GM21825 (cell line): ENCODE measurements at regions not wholly inside any gene's neighbourhood (a gene's known extent, or its start where the extent isn't known, plus 50 kb on each side); places are given as distances from the start of the nearest gene placed in this dataset.
"Not testable (repeated sequence)": the region's sequence is repeated elsewhere in the genome, so short reads cannot be mapped to it uniquely, and the experiment has no call there.

Experiments
- ATAC-seq: cut with Tn5 transposase; IDR thresholded peaks from one replicate; pipeline ENCODE4 v1.9.1; 2021; ENCODE audit warnings: mild to moderate bottlenecking, moderate library complexity; ENCODE audit not compliant: unreplicated experiment

DNA sequence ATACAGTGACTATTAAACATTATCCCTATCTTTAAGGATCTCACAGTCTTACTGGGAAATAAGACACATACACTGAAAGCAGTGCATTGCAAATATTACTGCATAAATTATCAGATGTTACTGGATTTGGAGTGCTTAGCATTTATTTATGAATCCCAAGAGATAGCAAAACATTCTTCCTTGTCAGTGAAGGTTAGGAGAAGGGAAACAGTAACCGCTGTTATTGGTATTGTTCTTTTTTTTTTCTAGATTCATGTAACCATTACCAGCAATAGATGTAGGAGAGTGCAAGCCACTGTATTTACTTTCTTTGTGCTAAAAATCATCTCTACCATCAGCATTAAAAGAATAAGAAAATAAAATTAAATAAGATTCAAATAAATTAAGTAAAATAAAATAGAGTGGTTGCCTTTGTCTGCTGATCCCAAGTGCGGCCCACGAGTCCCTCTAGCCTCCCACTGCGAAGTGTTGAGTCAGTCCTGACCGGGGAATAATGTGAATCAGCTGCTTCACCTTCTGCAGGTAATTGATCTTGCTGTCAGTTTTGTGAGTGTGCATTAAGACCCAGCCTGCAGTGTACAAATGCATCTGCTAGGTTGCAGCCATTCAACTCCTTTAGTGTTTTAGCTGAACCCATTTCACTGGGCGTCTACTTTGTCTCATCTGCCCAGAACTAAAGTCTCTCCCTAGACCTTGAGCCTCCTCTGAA, 1344.9 kb downstream of the GATA3 start:
- no peak for ATAC-seq

DNA sequence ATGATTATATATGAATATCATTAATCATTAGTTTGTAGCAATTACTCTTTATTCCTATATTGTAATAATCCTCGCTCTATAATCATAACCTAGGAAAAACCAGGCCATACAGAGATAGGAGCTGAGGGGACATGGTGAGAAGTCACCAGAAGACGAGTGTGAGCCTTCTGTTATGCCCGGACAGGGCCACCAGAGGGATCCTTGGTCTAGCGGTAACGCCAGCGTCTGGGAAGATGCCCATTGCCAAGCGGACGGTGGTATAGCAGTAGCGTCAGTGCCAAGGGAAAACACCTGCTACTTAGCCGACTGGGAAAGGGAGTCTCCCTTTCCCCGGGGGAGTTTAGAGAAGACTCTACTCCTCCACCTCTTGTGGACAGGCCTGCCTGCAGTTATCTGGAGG, 1347.6 kb downstream of the GATA3 start:
- not testable (repeated sequence) for ATAC-seq

DNA sequence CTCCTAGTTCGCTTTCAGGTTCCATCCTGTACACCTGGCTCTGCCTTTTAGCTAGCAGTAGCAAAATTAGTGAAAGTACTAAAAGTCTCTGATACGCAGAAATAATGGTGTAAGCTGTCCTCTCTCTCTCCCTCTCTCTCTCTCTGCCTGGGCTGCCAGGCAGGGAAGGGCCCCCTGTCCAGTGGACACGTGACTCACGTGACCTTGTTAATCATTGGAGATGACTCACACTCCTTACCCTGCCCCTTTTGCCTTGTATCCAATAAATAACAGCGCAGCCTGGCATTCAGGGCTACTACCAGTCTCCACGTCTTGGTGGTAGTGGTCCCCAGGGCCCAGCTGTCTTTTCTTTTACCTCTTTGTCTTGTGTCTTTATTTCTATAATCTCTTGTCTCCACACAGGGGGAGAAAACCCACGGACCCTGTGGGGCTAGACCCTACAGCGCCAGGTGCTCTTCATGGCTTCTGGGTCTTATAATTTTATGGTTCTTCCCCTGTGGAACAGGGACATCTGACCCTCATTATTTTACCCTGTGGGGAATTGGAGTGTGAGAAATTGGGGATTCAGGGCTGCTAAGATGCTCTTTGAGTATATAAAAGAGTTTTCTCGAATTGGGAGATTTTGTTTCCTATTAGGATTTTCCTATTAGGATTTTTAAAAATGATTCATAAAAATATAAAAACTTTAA, 1348.2 kb downstream of the GATA3 start:
- not testable (repeated sequence) for ATAC-seq

DNA sequence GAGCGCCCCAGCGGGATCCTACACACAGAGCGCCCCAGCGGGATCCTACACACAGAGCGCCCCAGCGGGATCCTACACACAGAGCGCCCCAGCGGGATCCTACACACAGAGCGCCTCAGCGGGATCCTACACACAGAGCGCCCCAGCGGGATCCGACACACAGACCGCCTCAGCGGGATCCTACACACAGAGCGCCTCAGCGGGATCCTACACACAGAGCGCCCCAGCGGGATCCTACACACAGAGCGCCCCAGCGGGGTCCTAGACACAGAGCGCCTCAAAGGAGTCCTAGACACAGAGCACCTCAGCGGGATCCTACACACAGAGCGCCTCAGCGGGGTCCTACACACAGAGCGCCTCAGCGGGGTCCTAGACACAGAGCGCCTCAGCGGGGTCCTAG, 1352.7 kb downstream of the GATA3 start:
- ATAC-seq: not testable (repeated sequence)

DNA sequence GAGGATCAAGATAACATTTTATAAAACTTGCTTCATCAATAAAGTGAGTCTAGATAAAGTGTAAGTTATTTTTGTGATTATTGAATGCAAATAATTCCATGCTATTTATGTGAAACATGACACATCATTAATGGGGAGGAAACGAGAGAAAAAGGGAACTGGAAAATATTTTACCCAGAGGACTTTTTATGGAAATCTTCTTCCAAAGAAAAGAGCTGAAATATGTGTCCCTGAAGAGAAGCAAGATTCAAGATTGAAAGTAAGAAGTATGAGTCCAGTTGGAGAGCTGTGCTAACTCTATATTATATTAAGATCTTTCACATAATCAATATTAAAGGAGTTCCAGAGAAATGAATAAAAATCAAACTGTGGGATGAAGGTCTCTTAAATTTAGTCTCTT, 1361.8 kb downstream of the GATA3 start:
- ATAC-seq: no peak

DNA sequence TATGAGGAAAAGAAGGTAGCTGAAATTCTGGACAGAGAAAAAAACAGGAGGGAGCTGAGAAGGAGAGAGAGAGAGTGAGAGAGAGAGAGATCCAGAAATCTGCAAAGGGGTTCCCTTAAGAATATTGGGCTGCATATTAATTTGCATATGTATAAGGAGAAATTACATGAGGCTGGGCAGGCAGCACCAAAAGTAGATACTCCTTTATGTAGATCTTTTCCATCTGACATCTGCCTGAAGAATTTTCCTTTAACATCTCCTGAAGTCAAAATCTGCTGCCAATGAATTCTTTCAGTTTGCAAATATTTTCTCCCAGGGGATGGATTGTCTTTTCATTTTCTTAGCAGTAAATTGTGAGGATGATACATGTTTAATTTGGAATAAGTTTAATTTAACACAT, 1365.3 kb downstream of the GATA3 start:
- ATAC-seq: no peak

DNA sequence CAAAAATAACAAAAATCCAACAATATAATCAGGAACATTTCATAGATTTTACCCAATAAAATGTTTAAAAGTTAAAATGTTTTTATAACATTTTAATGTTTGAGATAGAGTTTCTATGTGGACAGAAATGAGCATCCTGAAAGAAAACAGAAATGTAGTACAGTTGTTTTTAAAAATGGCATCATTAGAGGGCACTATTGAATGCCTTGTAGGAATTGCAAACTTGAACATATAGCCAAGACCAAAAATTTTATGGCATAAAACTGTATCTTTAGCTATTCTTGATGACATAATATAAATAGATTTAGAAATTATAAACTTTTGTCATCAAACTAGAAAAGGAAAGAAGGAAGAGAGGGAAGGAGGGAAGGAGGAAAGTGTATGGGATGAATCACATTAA, 1372.7 kb downstream of the GATA3 start:
- no peak for ATAC-seq

DNA sequence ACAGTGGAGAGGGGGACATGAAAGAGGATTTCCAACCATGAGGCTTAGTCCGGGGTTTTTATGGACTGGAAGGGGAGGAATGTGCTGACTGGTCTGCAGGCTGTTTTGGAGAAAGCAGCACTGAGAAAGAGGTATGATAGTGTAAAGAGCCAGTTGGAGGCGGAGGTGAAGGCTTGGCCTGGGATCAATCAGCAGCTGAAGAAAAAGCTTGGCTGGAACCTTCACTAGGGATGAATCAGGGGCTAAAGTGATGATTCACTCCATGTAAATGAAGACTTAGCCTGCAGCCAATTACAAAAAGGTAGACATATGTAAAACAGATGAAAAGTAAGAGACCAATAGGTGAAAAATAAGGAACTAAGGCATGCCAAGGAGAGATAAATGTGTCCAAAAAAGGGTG, 1382.6 kb downstream of the GATA3 start:
- ATAC-seq: no peak

DNA sequence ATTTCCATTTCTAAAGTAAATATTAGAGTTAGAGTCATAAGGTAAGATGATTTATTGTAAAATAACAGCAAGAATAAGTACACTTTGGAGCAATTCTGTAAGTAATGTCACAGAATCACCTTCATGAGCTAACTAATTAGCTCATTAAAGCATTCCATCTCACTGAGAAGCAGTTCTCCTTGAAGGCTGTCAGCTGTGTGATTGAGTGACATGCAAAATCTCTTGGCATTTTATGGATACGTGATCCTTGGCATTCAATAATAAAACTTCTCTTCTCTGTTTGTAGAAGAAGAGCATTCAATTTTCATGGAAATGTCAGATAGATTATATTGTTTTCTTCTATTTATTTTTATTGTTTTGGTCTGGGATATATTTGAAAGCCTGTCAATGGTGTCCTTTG, 1389.3 kb downstream of the GATA3 start:
- ATAC-seq: no peak

DNA sequence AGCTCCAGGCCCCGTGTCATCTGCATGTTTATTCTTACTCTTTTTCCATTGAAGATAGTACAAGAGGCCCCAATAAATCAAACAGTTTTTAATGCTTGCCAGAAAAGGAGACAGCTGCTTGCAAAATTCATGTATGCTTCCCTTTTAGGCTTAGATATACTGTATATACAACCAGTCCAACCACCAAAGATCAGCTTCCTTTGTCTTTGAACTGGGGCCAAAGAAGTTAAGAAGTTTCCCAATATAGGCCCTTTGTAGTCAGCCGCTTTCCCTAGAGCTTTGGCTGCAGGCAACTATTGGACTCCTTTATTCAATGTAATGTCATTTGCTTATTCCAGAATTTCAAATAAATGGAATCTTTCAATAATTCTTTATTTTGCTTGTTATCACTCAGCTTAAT, 1395.0 kb downstream of the GATA3 start:
- ATAC-seq: no peak

DNA sequence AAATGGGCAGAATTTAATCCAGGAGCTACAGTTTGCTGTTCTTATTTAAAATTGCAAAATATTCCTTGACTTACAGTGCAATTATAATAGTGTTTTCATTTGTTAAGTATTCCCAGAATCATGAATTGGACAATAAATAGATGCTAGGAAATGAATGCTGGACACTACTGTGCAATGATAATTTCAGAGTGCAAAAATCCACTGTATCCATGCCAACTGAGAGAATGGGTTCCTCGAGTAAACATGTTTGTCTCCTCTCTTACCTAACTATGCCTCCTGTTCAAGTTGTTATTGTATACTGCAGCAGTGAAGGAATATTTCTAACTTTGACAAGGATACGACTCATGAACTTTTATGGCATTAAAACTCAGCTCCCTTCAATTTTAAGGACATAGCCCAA, 1396.3 kb downstream of the GATA3 start:
- ATAC-seq: no peak

DNA sequence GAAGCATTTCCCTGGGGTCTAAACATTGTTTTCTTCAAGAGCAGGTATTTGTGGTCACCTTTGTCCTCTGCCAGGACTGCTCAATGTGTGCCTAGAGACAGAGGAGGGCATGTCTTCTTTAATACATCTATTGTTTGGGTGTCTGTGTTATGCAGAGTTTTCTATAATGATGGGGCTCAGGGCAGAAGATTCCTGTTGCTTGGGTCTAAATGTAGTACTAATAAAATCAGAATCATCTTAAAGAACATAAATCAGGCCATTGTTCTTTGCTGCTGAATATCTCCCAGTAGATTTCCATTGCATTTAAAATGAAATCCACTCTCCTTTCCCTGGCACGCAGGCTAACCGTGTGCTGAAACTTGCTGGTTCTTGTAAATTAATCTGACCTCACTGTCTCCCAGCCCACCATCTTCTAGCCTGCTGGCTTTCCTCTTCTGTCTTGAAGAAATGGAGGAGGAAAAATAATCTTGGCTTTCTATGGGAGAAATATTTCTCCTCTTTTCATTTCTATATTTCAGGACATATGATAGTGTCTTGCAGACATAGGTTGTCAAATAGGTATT, 1396.8 kb downstream of the GATA3 start:
- no peak for ATAC-seq

DNA sequence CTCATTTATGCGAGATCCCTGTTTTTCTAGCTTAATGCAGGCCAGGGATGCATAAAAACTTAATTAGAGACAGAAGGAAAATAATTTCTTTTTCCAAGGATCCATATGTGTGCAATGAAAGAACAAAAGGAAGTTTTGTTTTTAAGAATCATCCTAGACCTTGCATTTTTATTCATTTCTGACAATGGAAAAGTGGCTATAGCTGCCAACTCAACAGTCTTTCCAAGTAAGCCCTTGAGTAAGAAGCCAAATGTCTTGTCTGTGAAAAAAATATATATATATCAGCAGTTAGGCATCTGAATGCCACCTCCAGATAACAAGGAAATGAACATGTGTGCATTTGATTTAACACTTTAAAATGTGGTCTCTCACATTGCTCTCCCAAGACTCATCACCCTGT, 1397.6 kb downstream of the GATA3 start:
- ATAC-seq: no peak

DNA sequence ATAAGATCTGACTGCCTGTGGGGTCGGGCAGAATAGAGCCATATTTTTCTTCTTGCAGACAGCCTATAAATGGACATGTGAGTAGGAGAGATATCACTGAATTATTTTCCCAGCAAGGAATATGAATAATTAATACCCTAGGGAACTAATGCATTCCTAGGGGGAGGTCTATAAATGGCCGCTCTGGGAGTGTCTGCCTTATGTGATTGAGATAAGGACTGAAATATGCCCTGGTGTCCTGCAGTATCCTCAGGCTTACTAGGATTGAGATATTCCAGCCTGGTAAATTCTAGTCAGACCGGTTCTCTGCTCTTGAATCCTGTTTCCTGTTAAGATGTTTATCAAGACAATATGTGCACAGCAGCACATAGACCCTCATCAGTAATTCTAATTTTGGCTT, 1399.4 kb downstream of the GATA3 start:
- ATAC-seq: not testable (repeated sequence)

DNA sequence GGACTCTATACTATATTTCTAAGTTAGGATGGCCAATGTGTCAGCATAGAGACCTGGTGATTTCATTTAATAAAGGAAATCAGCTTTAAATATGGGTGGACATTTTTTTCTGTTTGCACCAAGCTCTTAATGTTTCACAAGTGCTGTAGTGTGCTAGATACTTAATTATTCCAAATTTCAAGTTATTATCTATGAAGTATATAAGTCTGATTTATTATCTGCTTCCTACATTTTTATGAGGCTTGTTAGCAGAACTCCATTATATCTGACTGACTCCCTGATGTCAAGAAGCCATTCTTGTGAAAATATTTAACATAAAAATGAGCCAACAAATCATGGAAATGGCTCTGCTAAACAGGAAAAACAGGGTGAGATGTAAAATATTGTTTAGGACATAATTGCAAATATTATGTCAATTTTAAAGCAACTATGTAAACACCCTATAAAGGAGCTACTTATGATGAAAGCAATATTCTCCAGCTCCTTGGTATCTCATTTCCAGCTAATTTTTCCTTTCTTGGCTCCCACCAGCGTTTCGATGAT, 1415.2 kb downstream of the GATA3 start:
- ATAC-seq: no peak

DNA sequence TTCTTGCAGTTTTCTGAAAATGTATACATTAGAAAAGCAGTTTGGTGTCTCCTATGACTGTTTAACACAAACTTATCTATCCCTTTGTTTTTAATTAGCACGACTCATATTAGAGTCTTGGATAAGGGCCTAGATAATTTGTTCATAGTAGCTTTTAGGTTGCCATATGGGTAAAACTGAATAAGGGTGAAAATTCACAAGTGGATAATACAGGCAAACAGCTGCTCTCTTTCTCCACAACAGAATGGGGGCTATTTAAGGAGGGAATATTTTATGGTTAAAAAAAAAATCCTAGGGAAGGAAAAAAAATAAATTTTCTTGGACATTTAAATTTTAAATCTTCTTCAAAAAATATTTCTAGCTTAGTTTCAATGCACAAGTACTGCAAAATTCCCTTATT, 1416.1 kb downstream of the GATA3 start:
- no peak for ATAC-seq

DNA sequence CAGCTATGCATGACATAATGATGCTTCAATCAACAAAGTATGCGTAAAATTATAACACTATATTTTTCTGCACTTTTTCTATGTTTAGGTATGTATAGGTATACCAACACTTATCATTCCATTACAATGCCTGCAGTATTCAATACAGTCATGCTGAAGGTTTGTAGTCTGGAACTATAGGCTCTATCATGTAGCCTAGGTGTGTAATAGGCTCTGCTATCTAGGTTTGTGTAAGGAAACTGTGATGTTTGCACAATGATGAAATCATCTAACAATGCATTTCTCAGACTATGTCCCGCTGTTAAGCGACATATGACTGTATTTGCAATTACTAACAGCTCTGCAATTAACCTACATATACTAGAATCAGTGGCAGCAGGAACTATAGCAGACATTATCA, 1447.5 kb downstream of the GATA3 start:
- no peak for ATAC-seq

DNA sequence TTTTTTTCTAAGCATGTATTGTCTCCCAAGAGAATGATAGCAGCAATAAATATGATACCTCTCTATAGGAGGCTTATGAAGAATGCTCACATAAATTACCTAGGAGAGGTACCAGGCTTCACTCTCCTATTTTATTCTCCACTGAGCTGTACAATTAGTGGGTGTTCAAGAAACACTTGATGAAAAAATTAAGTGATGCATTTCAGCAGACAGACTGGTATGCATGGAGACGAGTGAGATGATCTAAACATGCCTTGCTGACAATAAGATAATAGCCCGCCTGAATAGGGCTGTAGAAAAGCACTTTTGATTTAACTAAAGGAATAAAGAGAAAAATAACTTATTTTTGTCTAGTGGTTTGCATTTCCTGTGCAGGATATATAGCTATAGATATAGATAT, 1449.7 kb downstream of the GATA3 start:
- ATAC-seq: no peak

DNA sequence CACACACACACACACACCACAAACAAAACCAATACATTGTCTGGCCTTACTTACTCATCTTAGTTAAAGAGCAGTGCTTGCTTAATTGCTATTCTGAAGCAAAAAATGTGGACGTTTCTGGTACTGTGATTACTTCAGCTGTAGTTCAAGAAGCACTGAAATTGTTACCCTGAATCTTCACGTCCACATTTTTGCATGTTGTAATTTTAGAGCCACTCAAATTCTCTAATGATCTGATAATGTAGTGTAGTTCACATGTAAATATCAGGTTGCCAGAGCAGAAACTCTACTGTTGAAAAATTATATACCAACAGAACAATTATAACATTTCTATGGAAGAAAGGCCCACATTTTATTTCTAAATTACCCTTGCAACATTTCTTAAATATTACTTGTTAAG, 1451.1 kb downstream of the GATA3 start:
- ATAC-seq: no peak

DNA sequence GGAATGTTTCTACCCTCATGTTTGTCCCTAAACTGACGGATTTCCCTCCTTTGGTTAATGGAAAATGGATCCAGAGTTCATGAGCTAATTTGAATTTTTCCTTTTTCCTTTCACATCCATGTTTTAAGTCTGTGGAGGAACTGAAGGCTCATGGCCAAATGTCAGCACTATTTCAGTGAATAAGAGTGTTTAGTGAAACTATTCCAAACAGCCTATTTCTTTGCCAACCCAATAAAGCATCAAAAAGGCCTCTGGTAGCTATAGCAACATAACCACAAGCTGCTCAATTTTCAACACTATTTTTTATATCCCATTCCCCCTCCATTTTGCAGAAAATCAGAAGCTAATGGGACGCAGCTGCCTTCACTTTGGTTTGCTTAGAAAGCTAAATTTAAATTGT, 1454.1 kb downstream of the GATA3 start:
- no peak for ATAC-seq

DNA sequence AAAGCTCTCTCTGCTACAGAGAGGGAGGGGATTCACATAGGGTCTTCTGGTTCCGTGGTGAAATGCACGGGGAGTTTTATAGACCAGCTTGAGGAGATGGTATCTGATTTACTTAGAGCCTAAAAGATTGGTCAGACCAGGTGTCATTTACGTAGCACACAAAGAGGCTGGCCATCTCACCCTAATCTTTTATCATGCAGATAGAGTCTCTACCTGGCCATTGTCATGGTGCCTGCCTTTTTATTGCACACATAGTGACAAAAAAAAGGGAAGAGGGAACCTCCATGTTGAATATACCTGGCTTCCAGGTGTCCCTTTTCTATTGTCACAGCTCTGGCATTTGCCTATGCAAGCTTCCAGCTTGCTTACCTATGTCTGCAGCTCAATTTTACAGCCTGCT, 1456.1 kb downstream of the GATA3 start:
- no peak for ATAC-seq

DNA sequence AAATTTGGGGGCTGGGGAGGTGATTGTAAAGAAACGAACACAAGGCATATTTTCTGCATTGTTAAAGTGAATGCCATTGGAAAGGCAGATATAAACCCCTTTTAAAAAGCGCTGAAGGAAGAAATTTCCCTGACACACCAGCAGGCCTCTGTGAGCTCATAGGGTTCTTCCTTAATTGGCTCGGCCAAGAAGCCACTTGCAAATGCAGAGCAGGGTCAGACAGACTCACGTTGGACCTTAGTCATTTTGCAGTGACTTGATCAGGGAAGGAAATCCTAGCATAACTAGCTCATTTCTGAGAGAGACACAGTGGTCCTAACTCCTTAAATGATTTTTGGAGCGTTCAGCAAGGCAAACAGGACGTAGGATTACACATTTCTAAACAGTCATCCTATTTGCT, 1461.4 kb downstream of the GATA3 start:
- ATAC-seq: no peak
